Right atrium auricular region (tissue), 2 donors: ENCODE measurements at regions not wholly inside any gene's neighbourhood (a gene's known extent, or its start where the extent isn't known, plus 50 kb on each side); places are given as distances from the start of the nearest gene placed in this dataset.

ENCODE experiments used
- DNase-seq: peaks from one replicate; pipeline ENCODE4 v3.0.0-alpha.2; 2019; ENCODE audit warnings: low spot score
- H3K27ac ChIP-seq, 2 donors: fragments of 200-600 bp; sonication (generic); 1 replicate in 1 of 2; 2 replicates in 1 of 2; pipeline ENCODE4 v1.5.1; 2016 to 2019
- H3K27me3 ChIP-seq, 2 donors: fragments of 200-600 bp; sonication (generic); one replicate each; pipeline versions ENCODE4 v1.5.1 to v1.6.0; 2017 to 2019
- H3K36me3 ChIP-seq: fragments of 200-600 bp; sonication (generic); one replicate; pipeline ENCODE4 v1.5.1; 2016
- H3K4me1 ChIP-seq, 2 donors: fragments of 200-600 bp; sonication (generic); one replicate each; pipeline versions ENCODE4 v1.5.1 to v1.6.0; 2017 to 2019
- H3K4me3 ChIP-seq, 2 donors: fragments of 200-600 bp; sonication (generic); 1 replicate in 1 of 2; 2 replicates in 1 of 2; pipeline ENCODE4 v1.5.1; 2017 to 2019; ENCODE audit warnings: mild to moderate bottlenecking in 1 of 2, moderate library complexity in 1 of 2
- H3K9me3 ChIP-seq, 2 donors: fragments of 200-600 bp; sonication (generic); one replicate each; pipeline ENCODE4 v1.5.1; 2019
- CTCF ChIP-seq, 2 donors: fragments of 200-600 bp; sonication (generic); IDR thresholded peaks; one replicate each; pipeline ENCODE4 v1.5.1; 2019; ENCODE audit warnings: antibody characterized with exemption in 2 of 2

DNA sequence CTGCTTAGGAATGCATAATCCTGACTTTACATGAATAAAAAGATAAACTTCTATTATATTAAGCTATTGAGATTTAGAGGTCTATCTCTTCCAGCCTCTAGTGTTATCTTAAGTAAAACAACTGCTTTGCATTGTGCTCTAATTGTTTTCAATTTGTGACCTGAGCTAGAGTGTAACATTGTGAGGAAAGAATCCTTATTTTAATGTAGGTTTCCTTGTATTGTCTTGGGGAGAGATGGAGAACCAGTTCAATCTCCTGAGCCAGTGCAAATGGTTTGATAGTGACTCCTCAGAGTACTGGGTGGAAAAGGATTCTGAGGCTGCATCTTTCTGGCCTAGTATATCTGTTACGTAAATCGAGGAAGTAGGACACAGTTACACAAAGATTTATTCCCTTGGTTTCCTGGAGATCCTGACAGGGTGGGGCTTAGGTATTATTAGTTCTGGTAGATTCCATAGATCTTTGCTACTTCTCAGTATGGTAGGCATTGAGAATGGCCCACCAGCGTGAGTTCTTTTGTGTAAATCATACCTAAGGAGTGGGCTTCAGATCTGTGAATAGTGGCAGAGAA lies 683.5 kb upstream of the CCDC179 start:
- H3K27ac ChIP-seq = no peak overlapping the region
- no peak for TF ChIP-seq CTCF (IDR thresholded peaks at IDR 0.05)
- DNase-seq = no peak
- no peaks in the 10 kb centered on the region for H3K4me1 ChIP-seq
- no peaks in the 10 kb centered on the region for H3K27me3 ChIP-seq
- H3K4me3 ChIP-seq = no peak overlapping the region
- H3K36me3 ChIP-seq = no peaks in the 10 kb centered on the region
- no peaks in the 10 kb centered on the region for H3K9me3 ChIP-seq

GRCh38 chr11:23551706-23552105 lies 691.4 kb upstream of the CCDC179 start:
- Histone ChIP-seq H3K36me3 (no peaks in the 10 kb centered on the region), H3K4me1 (no peaks in the 10 kb centered on the region), H3K27me3 (no peaks in the 10 kb centered on the region), H3K27ac (no peak overlapping the region), H3K9me3 (no peaks in the 10 kb centered on the region), H3K4me3 (no peak overlapping the region)
- DNase-seq = no peak
- no peak for TF ChIP-seq CTCF (IDR thresholded peaks at IDR 0.05)

GRCh38 chr11:23554002-23554401 lies 693.7 kb upstream of the CCDC179 start:
- H3K4me3 ChIP-seq = no peak overlapping the region
- TF ChIP-seq CTCF (IDR thresholded peaks at IDR 0.05) = no peak

GRCh38 chr11:23555085-23555484 lies 694.8 kb upstream of the CCDC179 start:
- no peaks in the 10 kb centered on the region for H3K9me3 ChIP-seq
- no peak for DNase-seq
- H3K27me3 ChIP-seq = no peaks in the 10 kb centered on the region
- H3K27ac ChIP-seq = no peak overlapping the region
- H3K36me3 ChIP-seq = no peaks in the 10 kb centered on the region
- no peak overlapping the region for H3K4me3 ChIP-seq
- no peak for TF ChIP-seq CTCF (IDR thresholded peaks at IDR 0.05)
- H3K4me1 ChIP-seq = no peaks in the 10 kb centered on the region

More at GRCh38 chr11:23554002-23554401, 693.7 kb upstream of the CCDC179 start:
- Histone ChIP-seq H3K4me1 (no peaks in the 10 kb centered on the region), H3K27me3 (no peaks in the 10 kb centered on the region), H3K27ac (no peak overlapping the region), H3K9me3 (no peaks in the 10 kb centered on the region), H3K36me3 (no peaks in the 10 kb centered on the region)
- no peak for DNase-seq

DNA sequence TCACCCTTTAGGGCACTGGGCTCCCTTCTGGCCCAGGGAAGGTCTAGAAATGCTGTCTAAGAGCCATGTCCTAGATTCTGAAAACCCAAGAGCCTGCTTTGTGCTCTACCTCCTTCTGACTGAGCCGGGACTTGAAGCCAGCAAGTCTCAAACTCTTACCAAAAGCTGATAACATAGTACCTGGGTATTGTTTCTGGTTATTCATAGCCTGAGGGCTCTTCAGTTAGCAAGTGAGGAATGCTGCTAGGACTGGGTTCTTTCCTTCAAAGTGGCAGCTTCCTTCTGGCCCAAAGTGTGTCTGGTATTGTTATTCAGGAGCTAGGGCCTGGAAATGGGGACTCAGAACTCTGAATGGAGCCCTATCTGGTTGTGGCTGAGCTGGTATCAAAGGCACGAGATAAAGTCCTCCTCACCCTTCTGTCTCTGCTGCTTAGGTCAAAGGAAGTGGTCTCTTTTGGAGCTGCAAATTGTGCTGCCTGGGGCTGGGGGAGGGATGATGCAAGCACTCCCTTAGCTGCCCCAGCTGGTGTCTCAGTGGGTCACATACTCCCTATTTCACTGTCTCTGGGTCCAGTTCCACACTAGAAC lies 696.0 kb upstream of the CCDC179 start:
- Histone ChIP-seq H3K27me3 (no peaks in the 10 kb centered on the region), H3K4me1 (no peaks in the 10 kb centered on the region), H3K36me3 (no peaks in the 10 kb centered on the region), H3K27ac (no peak overlapping the region), H3K9me3 (no peaks in the 10 kb centered on the region), H3K4me3 (no peak overlapping the region)
- no peak for DNase-seq
- no peak for TF ChIP-seq CTCF (IDR thresholded peaks at IDR 0.05)

DNA sequence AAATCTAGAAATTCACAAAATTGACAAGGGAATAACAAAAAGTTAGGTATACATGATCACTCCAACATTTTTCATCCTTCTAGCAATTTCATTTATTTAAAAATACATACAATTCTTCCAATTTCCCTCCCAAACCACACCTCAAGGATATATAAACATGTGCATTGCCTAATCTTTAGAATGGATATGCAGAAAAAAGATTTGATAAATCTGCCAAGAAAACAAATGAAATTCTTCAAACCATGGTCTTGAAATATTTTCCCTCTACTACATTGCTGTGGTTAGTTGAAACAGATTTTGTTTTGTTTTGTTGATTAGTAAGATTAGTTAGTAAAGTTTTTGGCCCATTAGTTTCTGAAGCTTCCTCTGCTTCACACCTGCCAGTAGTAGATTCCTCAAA lies 703.3 kb upstream of the CCDC179 start:
- Histone ChIP-seq H3K4me3 (no peak overlapping the region), H3K9me3 (no peaks in the 10 kb centered on the region), H3K36me3 (no peaks in the 10 kb centered on the region), H3K27ac (no peak overlapping the region), H3K4me1 (no peaks in the 10 kb centered on the region), H3K27me3 (no peaks in the 10 kb centered on the region)
- TF ChIP-seq CTCF (IDR thresholded peaks at IDR 0.05) = no peak
- DNase-seq = no peak
